ENCODE measurements at regions not wholly inside any gene's neighbourhood (a gene's known extent, or its start where the extent isn't known, plus 50 kb on each side); places are given as distances from the start of the nearest gene placed in this dataset.
"Not testable (repeated sequence)": the region's sequence is repeated elsewhere in the genome, so short reads cannot be mapped to it uniquely, and the experiment has no call there.

GRCh38 chr1:219704331-219704730, 91.4 kb upstream of the ZC3H11B start:
- TF ChIP-seq CTCF (IDR thresholded peaks at IDR 0.05 in 8 of 11, conservative IDR thresholded peaks at IDR 0.05 in 3 of 11); POLR2AphosphoS5 (IDR thresholded peaks at IDR 0.05): not testable (repeated sequence)
